ENCODE measurements at regions not wholly inside any gene's neighbourhood (a gene's known extent, or its start where the extent isn't known, plus 50 kb on each side); places are given as distances from the start of the nearest gene placed in this dataset.

GRCh38 chr1:80668372-80668771 is 1132.4 kb upstream of the ADGRL2 start:
- TF ChIP-seq, protein P1, sequence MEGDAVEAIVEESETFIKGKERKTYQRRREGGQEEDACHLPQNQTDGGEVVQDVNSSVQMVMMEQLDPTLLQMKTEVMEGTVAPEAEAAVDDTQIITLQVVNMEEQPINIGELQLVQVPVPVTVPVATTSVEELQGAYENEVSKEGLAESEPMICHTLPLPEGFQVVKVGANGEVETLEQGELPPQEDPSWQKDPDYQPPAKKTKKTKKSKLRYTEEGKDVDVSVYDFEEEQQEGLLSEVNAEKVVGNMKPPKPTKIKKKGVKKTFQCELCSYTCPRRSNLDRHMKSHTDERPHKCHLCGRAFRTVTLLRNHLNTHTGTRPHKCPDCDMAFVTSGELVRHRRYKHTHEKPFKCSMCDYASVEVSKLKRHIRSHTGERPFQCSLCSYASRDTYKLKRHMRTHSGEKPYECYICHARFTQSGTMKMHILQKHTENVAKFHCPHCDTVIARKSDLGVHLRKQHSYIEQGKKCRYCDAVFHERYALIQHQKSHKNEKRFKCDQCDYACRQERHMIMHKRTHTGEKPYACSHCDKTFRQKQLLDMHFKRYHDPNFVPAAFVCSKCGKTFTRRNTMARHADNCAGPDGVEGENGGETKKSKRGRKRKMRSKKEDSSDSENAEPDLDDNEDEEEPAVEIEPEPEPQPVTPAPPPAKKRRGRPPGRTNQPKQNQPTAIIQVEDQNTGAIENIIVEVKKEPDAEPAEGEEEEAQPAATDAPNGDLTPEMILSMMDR (IDR thresholded peaks at IDR 0.05), result no peak
- no peak for TF ChIP-seq REST (IDR thresholded peaks at IDR 0.05; ENCODE audit: insufficient read depth in 1 of 2, low read depth in 2 of 2, low read length in 1 of 2)
- TF ChIP-seq POLR2AphosphoS5 (IDR thresholded peaks at IDR 0.05; ENCODE audit: low read depth, low read length), result no peak

All from Panc1 (cell line).